ENCODE measurements at regions not wholly inside any gene's neighbourhood (a gene's known extent, or its start where the extent isn't known, plus 50 kb on each side); places are given as distances from the start of the nearest gene placed in this dataset.

GRCh38 chr1:187237542-187237941 lies 408.8 kb downstream of the PLA2G4A start:
- DNase-seq, result peak; percentile 15

- DNase-seq, result no peak
Observed at GRCh38 chr1:187241971-187242370, 413.2 kb downstream of the PLA2G4A start.

GRCh38 chr1:187244623-187245022 lies 415.9 kb downstream of the PLA2G4A start:
- DNase-seq, result peak; percentile 2

GRCh38 chr1:187245201-187245600 lies 416.5 kb downstream of the PLA2G4A start:
- no peak for DNase-seq

GRCh38 chr1:187249196-187249595 lies 420.4 kb downstream of the PLA2G4A start:
- no peak for DNase-seq

GRCh38 chr1:187252923-187253322 lies 424.2 kb downstream of the PLA2G4A start:
- DNase-seq, result no peak

GRCh38 chr1:187257476-187257875 lies 428.7 kb downstream of the PLA2G4A start:
- no peak for DNase-seq

- DNase-seq, result no peak
Observed at GRCh38 chr1:187261637-187262036, 432.9 kb downstream of the PLA2G4A start.

- no peak for DNase-seq
Observed at GRCh38 chr1:187262731-187263130, 434.0 kb downstream of the PLA2G4A start.

- peak; percentile 46 for DNase-seq
Observed at GRCh38 chr1:187264995-187265602, 436.4 kb downstream of the PLA2G4A start.

- DNase-seq, result no peak
Observed at GRCh38 chr1:187266051-187266450, 437.3 kb downstream of the PLA2G4A start.

- DNase-seq, result no peak
Observed at GRCh38 chr1:187267827-187268226, 439.1 kb downstream of the PLA2G4A start.

GRCh38 chr1:187270256-187270655 lies 441.5 kb downstream of the PLA2G4A start:
- no peak for DNase-seq

- no peak for DNase-seq
Observed at GRCh38 chr1:187275346-187275745, 446.6 kb downstream of the PLA2G4A start.

- DNase-seq, result no peak
Observed at GRCh38 chr1:187275985-187276575, 447.3 kb downstream of the PLA2G4A start.

- DNase-seq, result no peak
Observed at GRCh38 chr1:187276677-187277076, 447.9 kb downstream of the PLA2G4A start.

- DNase-seq, result no peak
Observed at GRCh38 chr1:187280031-187280430, 451.3 kb downstream of the PLA2G4A start.

GRCh38 chr1:187281085-187281484 lies 452.3 kb downstream of the PLA2G4A start:
- DNase-seq, result no peak

- no peak for DNase-seq
Observed at GRCh38 chr1:187283984-187284383, 455.2 kb downstream of the PLA2G4A start.

GRCh38 chr1:187294421-187295201 lies 465.9 kb downstream of the PLA2G4A start:
- DNase-seq, result no peak

GRCh38 chr1:187300081-187300480 lies 471.3 kb downstream of the PLA2G4A start:
- no peak for DNase-seq

- DNase-seq, result no peak
Observed at GRCh38 chr1:187306710-187307415, 478.1 kb downstream of the PLA2G4A start.

GRCh38 chr1:187310038-187310631 lies 481.4 kb downstream of the PLA2G4A start:
- DNase-seq, result no peak

Measured in fibroblast of skin of back (primary cell).